Prostate gland (tissue), 2 donors: ENCODE measurements at regions not wholly inside any gene's neighbourhood (a gene's known extent, or its start where the extent isn't known, plus 50 kb on each side); places are given as distances from the start of the nearest gene placed in this dataset.

Experiments
- POLR2AphosphoS5 ChIP-seq: sonication (generic); formaldehyde crosslinking; IDR thresholded peaks from one replicate; pipeline ENCODE4 v1.6.1; 2017; ENCODE audit warnings: antibody characterized with exemption
- TF ChIP-seq, protein P1 (sequence below), 4 experiments: fragments of 200-600 bp in 2 of 4; fragments of 450-650 bp in 2 of 4; sonication (generic) in 2 of 4; IDR thresholded peaks; 1 replicate in 3 of 4; 2 replicates in 1 of 4; pipeline ENCODE4 v1.5.1; 2016 to 2019; ENCODE audit warnings: antibody characterized with exemption in 4 of 4, mild to moderate bottlenecking in 2 of 4, moderate library complexity in 2 of 4

DNA sequence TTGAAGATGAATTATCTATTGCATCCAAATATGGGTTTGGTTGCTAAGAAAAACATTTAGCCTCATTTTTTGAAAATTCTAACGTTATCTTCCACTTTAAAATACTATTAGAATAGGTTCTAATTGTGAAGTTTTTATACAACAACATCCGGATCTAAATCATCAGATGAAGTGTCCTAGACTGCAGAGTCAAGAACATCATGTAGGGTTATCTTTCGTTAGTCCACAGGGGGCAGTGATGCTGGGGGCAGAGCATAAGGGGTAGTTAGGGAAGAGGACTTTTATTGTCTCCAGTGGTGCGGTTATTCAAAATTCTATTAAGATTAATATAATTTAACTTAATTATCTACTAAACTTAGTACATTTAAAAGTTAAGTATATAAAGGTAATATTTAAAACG, 990.6 kb upstream of the PHF14 start:
- TF ChIP-seq, protein P1, sequence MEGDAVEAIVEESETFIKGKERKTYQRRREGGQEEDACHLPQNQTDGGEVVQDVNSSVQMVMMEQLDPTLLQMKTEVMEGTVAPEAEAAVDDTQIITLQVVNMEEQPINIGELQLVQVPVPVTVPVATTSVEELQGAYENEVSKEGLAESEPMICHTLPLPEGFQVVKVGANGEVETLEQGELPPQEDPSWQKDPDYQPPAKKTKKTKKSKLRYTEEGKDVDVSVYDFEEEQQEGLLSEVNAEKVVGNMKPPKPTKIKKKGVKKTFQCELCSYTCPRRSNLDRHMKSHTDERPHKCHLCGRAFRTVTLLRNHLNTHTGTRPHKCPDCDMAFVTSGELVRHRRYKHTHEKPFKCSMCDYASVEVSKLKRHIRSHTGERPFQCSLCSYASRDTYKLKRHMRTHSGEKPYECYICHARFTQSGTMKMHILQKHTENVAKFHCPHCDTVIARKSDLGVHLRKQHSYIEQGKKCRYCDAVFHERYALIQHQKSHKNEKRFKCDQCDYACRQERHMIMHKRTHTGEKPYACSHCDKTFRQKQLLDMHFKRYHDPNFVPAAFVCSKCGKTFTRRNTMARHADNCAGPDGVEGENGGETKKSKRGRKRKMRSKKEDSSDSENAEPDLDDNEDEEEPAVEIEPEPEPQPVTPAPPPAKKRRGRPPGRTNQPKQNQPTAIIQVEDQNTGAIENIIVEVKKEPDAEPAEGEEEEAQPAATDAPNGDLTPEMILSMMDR (IDR thresholded peaks at IDR 0.05) = no peak
- no peak for TF ChIP-seq POLR2AphosphoS5
